ENCODE measurements at regions not wholly inside any gene's neighbourhood (a gene's known extent, or its start where the extent isn't known, plus 50 kb on each side); places are given as distances from the start of the nearest gene placed in this dataset.

GRCh38 chr4:57448901-57449300 is 338.7 kb upstream of the IGFBP7 start:
- H3K27ac Mint-ChIP-seq (ENCODE audit: unreplicated experiment), result no peak overlapping the region
- TF ChIP-seq CTCF (IDR thresholded peaks at IDR 0.05; ENCODE audit: partially characterized antibody, unreplicated experiment), result no peak
- no peak for DNase-seq
- H3K36me3 Mint-ChIP-seq (ENCODE audit: unreplicated experiment), result no peaks in the 10 kb centered on the region
- H3K4me3 Mint-ChIP-seq (ENCODE audit: unreplicated experiment), result no peak overlapping the region
- H3K4me1 Mint-ChIP-seq (ENCODE audit: low read depth, unreplicated experiment), result peaks cover 9% of the 10 kb centered on the region
- H3K9me3 Mint-ChIP-seq (ENCODE audit: unreplicated experiment), result peaks cover 4% of the 10 kb centered on the region
- no peaks in the 10 kb centered on the region for H3K27me3 Mint-ChIP-seq (ENCODE audit: unreplicated experiment)

GRCh38 chr4:57448452-57448851 is 338.3 kb upstream of the IGFBP7 start:
- no peak overlapping the region for H3K4me3 Mint-ChIP-seq (ENCODE audit: unreplicated experiment)
- DNase-seq, result no peak
- H3K36me3 Mint-ChIP-seq (ENCODE audit: unreplicated experiment), result no peaks in the 10 kb centered on the region
- no peak overlapping the region for H3K27ac Mint-ChIP-seq (ENCODE audit: unreplicated experiment)
- H3K9me3 Mint-ChIP-seq (ENCODE audit: unreplicated experiment), result peaks cover 4% of the 10 kb centered on the region
- no peaks in the 10 kb centered on the region for H3K27me3 Mint-ChIP-seq (ENCODE audit: unreplicated experiment)
- no peak for TF ChIP-seq CTCF (IDR thresholded peaks at IDR 0.05; ENCODE audit: partially characterized antibody, unreplicated experiment)
- peaks cover 9% of the 10 kb centered on the region for H3K4me1 Mint-ChIP-seq (ENCODE audit: low read depth, unreplicated experiment)

GRCh38 chr4:57446266-57446665 is 336.1 kb upstream of the IGFBP7 start:
- no peak overlapping the region for H3K4me3 Mint-ChIP-seq (ENCODE audit: unreplicated experiment)
- no peaks in the 10 kb centered on the region for H3K36me3 Mint-ChIP-seq (ENCODE audit: unreplicated experiment)
- H3K27me3 Mint-ChIP-seq (ENCODE audit: unreplicated experiment), result no peaks in the 10 kb centered on the region
- peaks cover 9% of the 10 kb centered on the region for H3K4me1 Mint-ChIP-seq (ENCODE audit: low read depth, unreplicated experiment)
- DNase-seq, result no peak
- peaks cover 6% of the 10 kb centered on the region for H3K9me3 Mint-ChIP-seq (ENCODE audit: unreplicated experiment)
- no peak for TF ChIP-seq CTCF (IDR thresholded peaks at IDR 0.05; ENCODE audit: partially characterized antibody, unreplicated experiment)
- H3K27ac Mint-ChIP-seq (ENCODE audit: unreplicated experiment), result no peak overlapping the region

- no peaks in the 10 kb centered on the region for H3K27me3 Mint-ChIP-seq (ENCODE audit: unreplicated experiment)
- no peak overlapping the region for H3K4me3 Mint-ChIP-seq (ENCODE audit: unreplicated experiment)
Measured at GRCh38 chr4:57445686-57446085, 335.5 kb upstream of the IGFBP7 start.

GRCh38 chr4:57444671-57445070 is 334.5 kb upstream of the IGFBP7 start:
- Mint-ChIP-seq H3K4me3 (ENCODE audit: unreplicated experiment) (no peak overlapping the region), H3K9me3 (ENCODE audit: unreplicated experiment) (peaks cover 6% of the 10 kb centered on the region), H3K36me3 (ENCODE audit: unreplicated experiment) (no peaks in the 10 kb centered on the region), H3K4me1 (ENCODE audit: low read depth, unreplicated experiment) (peaks cover 9% of the 10 kb centered on the region), H3K27me3 (ENCODE audit: unreplicated experiment) (no peaks in the 10 kb centered on the region), H3K27ac (ENCODE audit: unreplicated experiment) (no peak overlapping the region)
- no peak for DNase-seq
- TF ChIP-seq CTCF (IDR thresholded peaks at IDR 0.05; ENCODE audit: partially characterized antibody, unreplicated experiment), result no peak

More at GRCh38 chr4:57445686-57446085, 335.5 kb upstream of the IGFBP7 start:
- no peak for DNase-seq
- TF ChIP-seq CTCF (IDR thresholded peaks at IDR 0.05; ENCODE audit: partially characterized antibody, unreplicated experiment), result no peak
- H3K9me3 Mint-ChIP-seq (ENCODE audit: unreplicated experiment), result peaks cover 6% of the 10 kb centered on the region
- no peak overlapping the region for H3K27ac Mint-ChIP-seq (ENCODE audit: unreplicated experiment)
- no peaks in the 10 kb centered on the region for H3K36me3 Mint-ChIP-seq (ENCODE audit: unreplicated experiment)
- H3K4me1 Mint-ChIP-seq (ENCODE audit: low read depth, unreplicated experiment), result peaks cover 9% of the 10 kb centered on the region
